ENCODE measurements at regions not wholly inside any gene's neighbourhood (a gene's known extent, or its start where the extent isn't known, plus 50 kb on each side); places are given as distances from the start of the nearest gene placed in this dataset.

GRCh38 chr4:32396507-32397070 is 1676.4 kb downstream of the PCDH7 start:
- TF ChIP-seq CTCF (IDR thresholded peaks at IDR 0.05) (no peak), EZH2 (IDR thresholded peaks at IDR 0.05) (no peak), EZH2phosphoT487 (IDR thresholded peaks at IDR 0.05) (no peak)

Data from neural progenitor cell (in vitro differentiated cells).